Adrenal gland (tissue), 9 donors: ENCODE measurements at regions not wholly inside any gene's neighbourhood (a gene's known extent, or its start where the extent isn't known, plus 50 kb on each side); places are given as distances from the start of the nearest gene placed in this dataset.

Experiments
- DNase-seq, 7 donors: peaks; one replicate each; pipeline ENCODE4 v3.0.0-alpha.2; 2019 to 2020
- H3K27ac ChIP-seq, 5 donors: fragments of 200-600 bp; sonication (generic) in 4 of 5; 1 replicate in 3 of 5; 2 replicates in 2 of 5; pipeline versions ENCODE4 v1.5.1 to v1.8.0; 2016 to 2020; ENCODE audit warnings: mild to moderate bottlenecking in 1 of 5
- H3K27me3 ChIP-seq: fragments of 200-600 bp; 2 replicates; pipeline ENCODE4 v1.8.0; 2021
- H3K36me3 ChIP-seq, 2 donors: fragments of 200-600 bp; replicated peaks in 1 of 2; 1 replicate in 1 of 2; 2 replicates in 1 of 2; pipeline versions ENCODE4 v1.5.1 to v1.8.0; 2018 to 2022
- H3K4me1 ChIP-seq, 2 donors: fragments of 200-600 bp; replicated peaks in 1 of 2; 1 replicate in 1 of 2; 2 replicates in 1 of 2; pipeline versions ENCODE4 v1.5.1 to v1.8.0; 2018 to 2021
- H3K4me3 ChIP-seq, 4 donors: fragments of 200-600 bp; sonication (generic) in 3 of 4; one replicate each; pipeline ENCODE4 v1.5.1; 2016 to 2018
- H3K9me3 ChIP-seq, 3 donors: fragments of 200-600 bp; sonication (generic) in 1 of 3; replicated peaks in 1 of 3; 1 replicate in 2 of 3; 2 replicates in 1 of 3; pipeline versions ENCODE4 v1.5.1 to v1.8.0; 2016 to 2021
- CTCF ChIP-seq, 6 experiments: fragments of 450-650 bp in 4 of 6; fragments of 200-600 bp in 2 of 6; sonication (generic) in 1 of 6; IDR thresholded peaks; 1 replicate in 5 of 6; 2 replicates in 1 of 6; pipeline versions ENCODE4 v1.5.1 to v1.8.0; 2016 to 2021; ENCODE audit warnings: antibody characterized with exemption in 6 of 6, mild to moderate bottlenecking in 2 of 6, moderate library complexity in 1 of 6
- POLR2A ChIP-seq, 2 donors: fragments of 450-650 bp; IDR thresholded peaks; one replicate each; pipeline ENCODE4 v1.6.1; 2017; ENCODE audit warnings: antibody characterized with exemption in 2 of 2, mild to moderate bottlenecking in 2 of 2, moderate library complexity in 1 of 2
- WGBS, 4 donors: extraction: QIAGEN DNeasy Blood & Tissue Kit in 2 of 4; methylation state at CpG; one replicate each; pipeline versions ENCODE4 v1.1.5 to v1.1.7; 2013 to 2017; 5-methylcytosine and 5-hydroxymethylcytosine counted together
- intact Hi-C, 2 donors: fragments of 100-400 bp; cut with DNase I; formaldehyde crosslinking; loops; one replicate each; pipeline versions ENCODE4 v1.14.1 to v1.15.0; 2022 to 2023
- donor health status: healthy with polysubstance abuse.
- donor health status: Bipolar disorder and iron deficiency.
- donor health status: DM: yes; HTN: yes; CAD: no.
- donor health status: DM: no; HTN: no; CAD: no.
- donor health status: DM: no; HTN: no; CAD: no.

- whole genome bisulfite sequencing, 4 donors = 70 to 84% (median 77%) methylated on average over 5 of the region's 5 CpGs
- Histone ChIP-seq H3K36me3 (no peaks in the 10 kb centered on the region), H3K4me1 (peaks cover 0 to 11% of the 10 kb centered on the region in 2 donors), H3K27me3 (no peaks in the 10 kb centered on the region), H3K27ac (no peak overlapping the region), H3K9me3 (no peaks in the 10 kb centered on the region), H3K4me3 (no peak overlapping the region)
- TF ChIP-seq POLR2A (IDR thresholded peaks at IDR 0.05) (no peak), CTCF (IDR thresholded peaks at IDR 0.05) (no peak)
- no peak for DNase-seq
- intact Hi-C loops = loop anchor here (10.0 kb wide), 3 partner anchors 153 to 233 kb away; no protein-coding TSS in a partner anchor
Observed at GRCh38 chr10:114708084-114708483, 50.0 kb upstream of the ABLIM1 start.

- 76 to 89% (median 85%) methylated on average over 5 of the region's 5 CpGs for WGBS, 4 donors
- no peak overlapping the region for H3K4me3 ChIP-seq
- H3K4me1 ChIP-seq = peaks cover 0 to 11% of the 10 kb centered on the region in 2 donors
- H3K36me3 ChIP-seq = no peaks in the 10 kb centered on the region
- no peaks in the 10 kb centered on the region for H3K27me3 ChIP-seq
- no peak for DNase-seq
- intact Hi-C loops = loop anchor here (10.0 kb wide), 3 partner anchors 154 to 234 kb away; no protein-coding TSS in a partner anchor
- TF ChIP-seq CTCF (IDR thresholded peaks at IDR 0.05) (no peak), POLR2A (IDR thresholded peaks at IDR 0.05) (no peak)
- no peak overlapping the region for H3K27ac ChIP-seq
- no peaks in the 10 kb centered on the region for H3K9me3 ChIP-seq
Observed at GRCh38 chr10:114708717-114709335, 50.8 kb upstream of the ABLIM1 start.

GRCh38 chr10:114709984-114710383 lies 51.9 kb upstream of the ABLIM1 start:
- H3K27ac ChIP-seq = no peak overlapping the region
- H3K36me3 ChIP-seq = no peaks in the 10 kb centered on the region
- TF ChIP-seq POLR2A (IDR thresholded peaks at IDR 0.05) (no peak), CTCF (IDR thresholded peaks at IDR 0.05) (no peak)
- no peaks in the 10 kb centered on the region for H3K9me3 ChIP-seq
- H3K27me3 ChIP-seq = no peaks in the 10 kb centered on the region
- H3K4me3 ChIP-seq = no peak overlapping the region
- WGBS, 4 donors = 67 to 79% (median 76%) methylated on average over 2 of the region's 2 CpGs
- intact Hi-C loops = loop anchor here (10.0 kb wide), 3 partner anchors 155 to 235 kb away; no protein-coding TSS in a partner anchor
- peaks cover 0 to 19% of the 10 kb centered on the region in 2 donors for H3K4me1 ChIP-seq
- no peak for DNase-seq

GRCh38 chr10:114711176-114711868 lies 53.2 kb upstream of the ABLIM1 start:
- TF ChIP-seq CTCF (IDR thresholded peaks at IDR 0.05) (no peak), POLR2A (IDR thresholded peaks at IDR 0.05) (no peak)
- DNase-seq = no peak
- WGBS, 4 donors = 93 to 99% (median 97%) methylated on average over 5 of the region's 5 CpGs
- Histone ChIP-seq H3K27ac (no peak overlapping the region), H3K4me3 (no peak overlapping the region), H3K36me3 (no peaks in the 10 kb centered on the region), H3K4me1 (peaks cover 0 to 23% of the 10 kb centered on the region in 2 donors), H3K27me3 (no peaks in the 10 kb centered on the region), H3K9me3 (no peaks in the 10 kb centered on the region)
- intact Hi-C loops = no loop called here
